GM19463 (cell line): ENCODE measurements at regions not wholly inside any gene's neighbourhood (a gene's known extent, or its start where the extent isn't known, plus 50 kb on each side); places are given as distances from the start of the nearest gene placed in this dataset.

Experiments used
- ATAC-seq: cut with Tn5 transposase; IDR thresholded peaks from one replicate; pipeline ENCODE4 v1.9.1; 2021; ENCODE audit warnings: mild to moderate bottlenecking, moderate library complexity; ENCODE audit not compliant: unreplicated experiment

DNA sequence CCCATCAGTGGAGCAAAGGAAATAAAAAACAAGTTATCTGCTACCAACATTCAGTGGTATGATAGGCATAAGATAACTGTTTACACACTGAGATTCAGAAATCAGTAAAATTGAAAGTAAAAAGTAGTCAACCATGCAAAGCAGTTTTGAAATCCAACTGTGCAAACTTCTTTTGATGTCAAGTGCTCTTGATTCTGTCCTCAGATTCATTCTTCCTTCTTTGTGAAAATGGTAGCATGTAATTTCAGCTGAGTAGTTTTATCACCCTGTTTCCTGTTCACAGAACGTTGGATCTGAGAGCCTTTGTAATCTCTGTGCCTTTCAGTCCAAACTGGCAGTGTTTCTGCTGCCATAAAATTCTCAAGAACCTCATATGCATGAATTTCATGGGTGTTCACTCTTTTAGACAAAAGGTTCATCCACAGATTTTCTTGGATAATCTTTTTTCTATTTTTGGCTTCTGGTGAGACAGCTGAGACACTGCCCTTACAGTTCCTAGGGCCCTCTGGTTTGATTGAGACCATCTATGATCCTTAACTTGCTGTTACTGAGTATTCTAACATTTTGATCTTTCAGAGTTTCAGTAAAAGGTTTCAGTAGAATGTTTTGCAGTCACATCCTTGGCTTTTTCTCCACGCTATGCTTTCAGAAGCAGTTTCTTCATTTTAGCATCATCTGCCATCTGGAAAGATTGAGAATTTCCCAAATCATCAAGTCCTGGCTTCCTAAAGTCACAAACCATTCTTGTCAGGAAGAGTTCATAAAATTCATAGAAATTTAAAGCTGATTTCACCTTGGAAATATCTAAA is 272.3 kb upstream of the EPHA4 start:
- ATAC-seq: peak; percentile 56

DNA sequence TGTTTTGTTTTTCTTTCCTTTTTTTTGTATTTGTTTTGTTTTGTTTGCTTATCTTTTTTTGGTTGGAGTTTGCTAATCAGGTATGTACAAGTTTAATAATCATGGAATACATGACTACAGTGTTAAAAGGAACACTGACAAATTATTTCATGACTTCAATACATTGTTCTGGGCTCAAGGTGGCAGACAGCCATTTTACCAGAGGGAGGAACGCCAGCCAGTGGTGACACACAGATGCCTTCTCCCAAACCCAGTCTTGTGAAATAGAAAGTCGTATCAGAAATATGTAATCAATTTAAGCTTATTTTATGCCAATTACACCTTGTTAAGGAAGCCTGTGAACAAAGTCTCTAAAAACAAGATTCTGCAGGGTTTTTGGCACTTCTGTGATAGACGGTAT is 264.0 kb upstream of the EPHA4 start:
- ATAC-seq: no peak

DNA sequence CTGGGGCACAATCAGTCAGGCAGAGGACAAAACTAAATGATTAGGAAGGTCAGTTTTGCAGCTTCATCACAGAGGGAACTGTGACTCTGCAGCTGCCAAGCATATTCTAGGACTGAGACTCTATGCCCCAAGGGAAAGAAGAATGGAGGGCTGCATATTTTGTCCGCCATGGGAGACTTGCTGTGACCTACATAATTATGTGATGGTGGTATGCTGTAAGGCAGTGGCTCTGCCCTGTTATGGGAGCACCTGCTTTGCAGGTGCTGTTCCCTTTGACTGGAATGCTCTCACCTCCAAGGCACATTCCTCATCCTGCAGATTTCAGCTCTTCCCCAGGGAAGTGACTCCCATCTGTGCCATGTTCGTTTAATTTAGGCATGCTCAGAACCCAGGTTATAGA is 261.9 kb upstream of the EPHA4 start:
- no peak for ATAC-seq

GRCh38 chr2:221831051-221831450 is 258.9 kb upstream of the EPHA4 start:
- ATAC-seq: no peak

DNA sequence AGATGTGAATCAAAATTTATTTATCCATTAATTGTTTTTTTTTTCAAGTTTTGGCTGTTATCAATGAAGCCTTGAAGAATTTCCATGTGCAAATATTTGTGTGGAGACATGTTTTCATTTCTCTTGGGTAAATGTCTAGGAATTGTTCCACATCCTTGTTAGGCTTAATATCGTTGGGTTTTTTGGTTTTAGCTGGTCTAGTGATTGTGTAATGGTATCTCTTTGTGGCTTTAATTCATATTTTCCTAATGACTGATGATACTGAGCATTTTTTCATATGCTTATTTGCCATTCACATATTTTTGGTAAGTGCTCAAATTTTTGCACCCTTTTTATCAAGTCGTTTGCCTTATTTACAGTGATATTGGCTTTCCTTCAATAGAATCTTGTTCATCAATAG is 250.3 kb upstream of the EPHA4 start:
- ATAC-seq: no peak

GRCh38 chr2:221818616-221819320 is 246.7 kb upstream of the EPHA4 start:
- no peak for ATAC-seq

DNA sequence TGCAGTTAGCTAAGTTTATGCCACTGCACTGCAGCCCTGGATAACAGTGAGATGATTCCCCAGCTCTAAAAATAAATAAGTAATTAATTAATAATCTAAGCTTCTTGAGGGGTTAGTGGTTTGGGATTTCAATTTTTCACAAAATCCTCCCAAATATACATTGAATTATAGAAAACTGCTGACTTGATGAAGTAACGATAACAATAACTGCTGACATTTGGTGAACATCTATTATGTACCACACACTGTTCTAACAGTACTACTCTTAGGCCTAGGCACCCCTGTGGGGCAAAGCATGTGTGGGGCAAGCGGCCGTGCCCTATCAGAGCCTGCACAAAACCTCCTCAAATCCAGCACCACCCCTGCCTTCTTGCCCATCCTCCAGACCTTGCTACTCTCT is 245.8 kb upstream of the EPHA4 start:
- no peak for ATAC-seq

- ATAC-seq: no peak
These were observed 244.9 kb upstream of the EPHA4 start for GRCh38 chr2:221817052-221817451.

GRCh38 chr2:221816566-221816965 is 244.5 kb upstream of the EPHA4 start:
- ATAC-seq: no peak

DNA sequence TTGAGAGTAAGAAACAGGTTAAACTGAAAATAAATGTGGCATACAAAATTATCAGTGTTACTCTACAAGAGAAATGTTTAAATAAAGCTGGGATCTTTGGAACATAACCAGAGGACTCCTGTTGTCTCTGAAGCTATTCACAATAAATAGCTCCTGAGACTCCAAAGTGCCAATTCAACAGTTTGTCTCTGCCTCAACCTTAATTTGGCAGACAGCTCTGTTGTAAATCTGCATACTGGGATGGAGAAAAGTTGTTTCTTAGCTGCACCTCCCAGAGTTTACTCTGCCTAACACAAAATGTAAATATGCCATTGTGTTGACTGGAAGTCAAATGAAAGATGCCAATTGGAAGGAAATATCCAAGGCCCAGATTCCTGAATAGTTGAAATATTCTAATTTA is 238.5 kb upstream of the EPHA4 start:
- no peak for ATAC-seq

DNA sequence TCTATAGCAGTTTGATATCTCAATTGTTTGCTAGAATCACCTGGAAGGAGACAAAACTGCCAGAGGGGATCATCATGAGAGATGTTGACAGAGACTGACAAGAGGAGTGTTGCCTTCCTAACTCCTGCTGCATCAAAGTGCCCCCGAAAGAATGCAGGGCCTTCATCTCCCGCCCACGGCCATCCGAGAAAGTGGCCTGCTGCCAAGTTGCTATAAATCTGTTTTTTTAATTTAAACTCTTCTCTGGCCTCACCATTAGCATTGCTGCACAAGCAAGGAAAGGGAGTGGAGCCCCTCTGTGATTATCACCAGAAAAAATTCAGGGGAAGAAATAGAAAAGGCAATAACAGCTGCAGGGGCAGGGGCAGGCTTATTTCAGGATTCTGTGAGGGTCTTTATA is 238.1 kb upstream of the EPHA4 start:
- ATAC-seq: no peak

DNA sequence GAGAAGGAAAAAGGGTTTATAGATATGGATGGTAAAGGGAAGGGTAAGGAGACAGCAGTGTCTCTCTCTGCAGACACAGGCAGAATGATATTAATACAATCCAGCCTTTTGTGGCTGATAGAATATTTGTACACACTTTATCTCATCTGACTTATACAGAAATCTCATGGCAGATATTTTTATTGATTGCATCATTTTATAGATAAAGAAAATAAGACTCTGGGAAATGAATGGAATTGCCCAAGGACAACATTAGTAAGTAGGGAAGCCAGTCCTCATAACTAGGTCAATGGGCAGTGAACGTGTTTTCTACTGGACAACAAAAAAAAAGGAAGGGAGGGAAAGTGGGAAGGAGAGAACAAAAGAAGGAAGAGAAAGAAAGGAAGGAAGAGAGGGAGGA is 236.4 kb upstream of the EPHA4 start:
- ATAC-seq: no peak

- no peak for ATAC-seq
These were observed 235.6 kb upstream of the EPHA4 start for GRCh38 chr2:221807706-221808105.

- no peak for ATAC-seq
These were observed 230.0 kb upstream of the EPHA4 start for GRCh38 chr2:221802089-221802488.

- ATAC-seq: no peak
These were observed 220.9 kb upstream of the EPHA4 start for GRCh38 chr2:221792971-221793521.

GRCh38 chr2:221791844-221792243 is 219.7 kb upstream of the EPHA4 start:
- ATAC-seq: no peak

GRCh38 chr2:221787561-221787960 is 215.5 kb upstream of the EPHA4 start:
- no peak for ATAC-seq

GRCh38 chr2:221786297-221786926 is 214.3 kb upstream of the EPHA4 start:
- ATAC-seq: no peak

GRCh38 chr2:221780281-221780688 is 208.2 kb upstream of the EPHA4 start:
- no peak for ATAC-seq

DNA sequence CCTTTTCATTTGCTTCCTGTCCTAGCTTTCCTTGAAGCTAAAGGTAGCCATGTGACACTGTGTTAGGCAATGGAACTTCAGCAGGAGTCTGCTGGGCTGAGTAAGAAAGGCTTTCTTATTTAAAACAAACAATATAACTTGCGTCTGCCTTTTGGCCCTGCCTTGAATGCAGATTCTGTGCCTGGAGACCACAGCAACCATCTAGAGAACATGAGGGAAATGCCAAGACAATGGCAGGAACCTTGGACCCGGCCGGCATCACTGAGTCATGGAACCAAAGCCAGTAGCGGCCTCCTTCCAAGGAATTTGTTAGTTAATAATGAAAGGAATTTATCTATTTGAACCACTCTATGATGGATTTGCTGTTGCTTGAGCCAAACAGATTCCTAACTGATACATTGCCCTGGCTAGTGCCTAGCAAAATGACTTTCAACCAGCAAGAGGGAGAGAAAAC is 207.5 kb upstream of the EPHA4 start:
- ATAC-seq: no peak

DNA sequence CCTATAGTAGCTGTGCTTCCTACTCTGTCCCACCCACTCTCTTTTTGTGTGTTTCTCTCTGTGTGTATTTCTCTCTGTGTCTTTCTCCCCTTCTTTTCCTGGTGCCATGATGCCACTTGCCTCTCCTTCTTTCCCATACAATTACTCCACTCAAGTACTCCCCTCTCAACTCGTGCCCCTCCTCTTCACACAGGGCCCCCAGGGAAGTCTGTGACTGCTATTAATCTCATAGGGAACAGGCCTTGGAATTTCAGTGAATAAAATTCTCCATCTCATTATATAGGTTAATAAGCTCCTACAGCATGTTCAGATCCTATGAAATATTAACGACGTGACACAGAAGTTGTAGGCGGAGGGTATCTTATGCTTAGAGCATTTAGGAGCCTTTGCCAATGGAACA is 205.9 kb upstream of the EPHA4 start:
- no peak for ATAC-seq

DNA sequence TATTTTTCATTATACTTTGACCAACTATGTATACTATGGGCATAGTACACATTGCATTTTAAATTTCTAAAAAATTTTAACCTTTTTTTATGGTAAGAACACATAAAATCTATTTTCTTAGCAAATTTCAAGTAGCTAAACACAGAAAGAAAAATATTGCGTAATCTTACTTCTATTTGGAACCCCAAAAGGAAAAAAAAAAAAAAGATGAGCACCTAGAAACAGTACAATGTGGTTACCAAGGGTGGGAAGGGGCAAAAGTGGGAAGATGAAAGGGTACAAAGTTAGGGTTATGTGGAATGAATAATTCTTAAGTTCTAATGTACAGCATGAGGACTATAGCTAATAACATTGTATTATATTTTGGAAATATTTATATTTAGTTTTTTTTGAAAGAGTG is 205.0 kb upstream of the EPHA4 start:
- ATAC-seq: no peak
